GM23248 (cell line): ENCODE measurements at regions not wholly inside any gene's neighbourhood (a gene's known extent, or its start where the extent isn't known, plus 50 kb on each side); places are given as distances from the start of the nearest gene placed in this dataset.
"Not testable (repeated sequence)": the region's sequence is repeated elsewhere in the genome, so short reads cannot be mapped to it uniquely, and the experiment has no call there.

Source experiments
- DNase-seq: peaks from one replicate; pipeline ENCODE4 v3.0.0-alpha.2; 2015
- H2AFZ ChIP-seq: fragments of 200-600 bp; sonication (generic); 2 replicates; pipeline ENCODE4 v1.6.1; 2016; ENCODE audit warnings: antibody characterized with exemption
- H3F3A ChIP-seq: fragments of 200-600 bp; sonication (generic); 2 replicates; pipeline ENCODE4 v1.6.1; 2016; ENCODE audit warnings: mild to moderate bottlenecking, antibody characterized with exemption, mixed run types; ENCODE audit not compliant: insufficient read depth
- H3K27ac ChIP-seq: fragments of 200-600 bp; sonication (generic); 2 replicates; pipeline ENCODE4 v1.5.1; 2016; ENCODE audit warnings: mild to moderate bottlenecking
- H3K27me3 ChIP-seq: fragments of 200-600 bp; sonication (generic); replicated peaks from 2 replicates; pipeline ENCODE4 v1.6.1; 2016; ENCODE audit warnings: mild to moderate bottlenecking; ENCODE audit not compliant: insufficient read depth
- H3K36me3 ChIP-seq: fragments of 200-600 bp; sonication (generic); 2 replicates; pipeline ENCODE4 v1.6.1; 2016; ENCODE audit warnings: low read depth, mild to moderate bottlenecking
- H3K4me1 ChIP-seq: fragments of 200-600 bp; sonication (generic); 2 replicates; pipeline ENCODE4 v1.6.1; 2016; ENCODE audit warnings: mild to moderate bottlenecking; ENCODE audit not compliant: insufficient read depth
- H3K4me2 ChIP-seq: fragments of 200-600 bp; sonication (generic); one replicate; pipeline ENCODE4 v1.6.1; 2016; ENCODE audit warnings: mild to moderate bottlenecking; ENCODE audit not compliant: unreplicated experiment
- H3K4me3 ChIP-seq: fragments of 200-600 bp; sonication (generic); 2 replicates; pipeline ENCODE4 v1.5.1; 2016; ENCODE audit warnings: mild to moderate bottlenecking
- H3K79me2 ChIP-seq: fragments of 200-600 bp; sonication (generic); 2 replicates; pipeline ENCODE4 v1.6.1; 2016; ENCODE audit warnings: mild to moderate bottlenecking; ENCODE audit not compliant: insufficient read depth
- H3K9ac ChIP-seq: fragments of 200-600 bp; sonication (generic); 2 replicates; pipeline ENCODE4 v1.6.1; 2016; ENCODE audit warnings: mild to moderate bottlenecking
- H3K9me2 ChIP-seq: fragments of 200-600 bp; sonication (generic); 2 replicates; pipeline ENCODE4 v1.6.1; 2016; ENCODE audit warnings: mixed run types, mild to moderate bottlenecking, moderate library complexity; ENCODE audit not compliant: insufficient read depth
- H3K9me3 ChIP-seq: fragments of 200-600 bp; sonication (generic); one replicate; pipeline ENCODE4 v1.6.1; 2017; ENCODE audit warnings: low read depth
- H4K20me1 ChIP-seq: fragments of 200-600 bp; sonication (generic); 2 replicates; pipeline ENCODE4 v1.6.0; 2016; ENCODE audit not compliant: insufficient read depth
- EZH2 ChIP-seq: fragments of 200-600 bp; sonication (generic); IDR thresholded peaks from 2 replicates; pipeline ENCODE4 v1.6.1; 2018; ENCODE audit warnings: antibody characterized with exemption, mild to moderate bottlenecking; ENCODE audit not compliant: insufficient read depth, poor library complexity, severe bottlenecking
- EZH2phosphoT487 ChIP-seq: fragments of 200-600 bp; sonication (generic); IDR thresholded peaks from 2 replicates; pipeline ENCODE4 v1.6.1; 2018; ENCODE audit warnings: antibody characterized with exemption, moderate library complexity, mild to moderate bottlenecking, low read depth; ENCODE audit not compliant: insufficient read depth
- WGBS, 2 experiments: methylation state at CpG; one replicate each; pipeline ENCODE4 v1.1.6; 2015 to 2017; ENCODE audit warnings: low lambda C conversion rate in 2 of 2, low coverage in 1 of 2; ENCODE audit errors: missing lambda C conversion rate in 2 of 2; 5-methylcytosine and 5-hydroxymethylcytosine counted together
- in situ Hi-C: fragments of 300-500 bp; cut with MboI; formaldehyde crosslinking; loops from 2 replicates; pipeline ENCODE4 v1.15.0; 2020

GRCh38 chr14:44453433-44454171 is 53.5 kb downstream of the FSCB start:
- Histone ChIP-seq H2AFZ (no peak overlapping the region), H3K4me2 (no peak overlapping the region), H3K27me3 (no peaks in the 10 kb centered on the region), H3F3A (no peaks in the 10 kb centered on the region), H3K36me3 (no peaks in the 10 kb centered on the region), H3K9me2 (no peaks in the 10 kb centered on the region), H3K4me3 (no peak overlapping the region), H3K9me3 (no peaks in the 10 kb centered on the region), H4K20me1 (no peaks in the 10 kb centered on the region), H3K79me2 (no peaks in the 10 kb centered on the region), H3K27ac (no peak overlapping the region), H3K9ac (no peak overlapping the region), H3K4me1 (no peaks in the 10 kb centered on the region)
- TF ChIP-seq EZH2phosphoT487 (no peak), EZH2 (no peak)
- DNase-seq, result no peak
- in situ Hi-C loops, result no loop called here
- 41 to 47% methylated on average over 6 of the region's 6 CpGs for WGBS, 2 experiments

GRCh38 chr14:44450232-44450631 is 56.9 kb downstream of the FSCB start:
- H3K9me3 ChIP-seq, in situ Hi-C loops, H3K9ac ChIP-seq, H3K27me3 ChIP-seq, H3F3A ChIP-seq, DNase-seq, H3K4me2 ChIP-seq, H4K20me1 ChIP-seq, H3K36me3 ChIP-seq, H2AFZ ChIP-seq, H3K9me2 ChIP-seq, H3K79me2 ChIP-seq, H3K4me3 ChIP-seq, H3K4me1 ChIP-seq, H3K27ac ChIP-seq: not testable (repeated sequence)
- 19 to 26% methylated on average over 3 of the region's 3 CpGs for WGBS, 2 experiments

DNA sequence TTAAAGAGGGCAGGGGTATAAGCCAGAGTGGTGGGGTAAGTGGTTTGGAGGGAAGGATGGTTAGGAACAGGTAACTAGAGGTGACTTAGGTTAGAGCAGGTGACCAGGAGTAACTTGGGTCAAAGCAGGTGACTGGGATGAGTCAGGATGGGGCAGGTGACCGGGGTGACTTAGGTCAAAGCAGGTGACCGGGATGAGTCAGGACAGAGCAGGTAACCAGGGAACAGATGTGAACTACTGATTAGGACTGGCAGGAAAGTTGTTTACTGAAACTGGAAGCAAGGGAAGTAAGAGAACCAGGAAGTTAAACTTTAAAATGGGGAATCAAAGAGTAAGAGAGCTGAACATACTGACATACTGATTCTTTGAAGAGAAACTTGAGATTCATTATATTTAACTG is 57.4 kb downstream of the FSCB start:
- H4K20me1 ChIP-seq, result no peaks in the 10 kb centered on the region
- no peaks in the 10 kb centered on the region for H3K36me3 ChIP-seq
- H3K4me1 ChIP-seq, result no peaks in the 10 kb centered on the region
- no peaks in the 10 kb centered on the region for H3F3A ChIP-seq
- H3K27ac ChIP-seq, result no peak overlapping the region
- no peak for TF ChIP-seq EZH2phosphoT487
- no peak for TF ChIP-seq EZH2
- H3K9me3 ChIP-seq, result no peaks in the 10 kb centered on the region
- H3K79me2 ChIP-seq, result no peaks in the 10 kb centered on the region
- H3K27me3 ChIP-seq, result no peaks in the 10 kb centered on the region
- H2AFZ ChIP-seq, result no peak overlapping the region
- H3K9me2 ChIP-seq, result no peaks in the 10 kb centered on the region
- no peak overlapping the region for H3K9ac ChIP-seq
- DNase-seq, result no peak
- no peak overlapping the region for H3K4me2 ChIP-seq
- 33 to 49% methylated on average over 2 of the region's 2 CpGs for WGBS, 2 experiments
- in situ Hi-C loops, result no loop called here
- H3K4me3 ChIP-seq, result no peak overlapping the region

GRCh38 chr14:44448951-44449358 is 58.1 kb downstream of the FSCB start:
- H3K27me3 ChIP-seq, result no peaks in the 10 kb centered on the region
- 30 to 34% methylated on average over 5 of the region's 5 CpGs for WGBS, 2 experiments
- H3K4me1 ChIP-seq, result no peaks in the 10 kb centered on the region
- no peak overlapping the region for H3K27ac ChIP-seq
- in situ Hi-C loops, result no loop called here
- H3K4me3 ChIP-seq, result no peak overlapping the region
- no peaks in the 10 kb centered on the region for H4K20me1 ChIP-seq
- no peaks in the 10 kb centered on the region for H3K36me3 ChIP-seq
- no peak for TF ChIP-seq EZH2
- TF ChIP-seq EZH2phosphoT487, result no peak
- DNase-seq, result no peak
- no peak overlapping the region for H3K4me2 ChIP-seq
- H3K9me3 ChIP-seq, result no peaks in the 10 kb centered on the region
- H3F3A ChIP-seq, result no peaks in the 10 kb centered on the region
- H3K9me2 ChIP-seq, result no peaks in the 10 kb centered on the region
- H2AFZ ChIP-seq, result no peak overlapping the region
- H3K79me2 ChIP-seq, result no peaks in the 10 kb centered on the region
- H3K9ac ChIP-seq, result no peak overlapping the region

- no peak overlapping the region for H2AFZ ChIP-seq
- no peak overlapping the region for H3K4me2 ChIP-seq
- WGBS, 2 experiments, result 27 to 28% methylated on average over 2 of the region's 2 CpGs
- H3K79me2 ChIP-seq, result no peaks in the 10 kb centered on the region
- no peaks in the 10 kb centered on the region for H3K4me1 ChIP-seq
- no peak for DNase-seq
- no peaks in the 10 kb centered on the region for H3K27me3 ChIP-seq
- H3K9ac ChIP-seq, result no peak overlapping the region
- H3K36me3 ChIP-seq, result no peaks in the 10 kb centered on the region
- no peaks in the 10 kb centered on the region for H3K9me2 ChIP-seq
- TF ChIP-seq EZH2 (no peak), EZH2phosphoT487 (no peak)
- H3K4me3 ChIP-seq, result no peak overlapping the region
- in situ Hi-C loops, result no loop called here
- H3K9me3 ChIP-seq, result no peaks in the 10 kb centered on the region
- no peaks in the 10 kb centered on the region for H4K20me1 ChIP-seq
- H3F3A ChIP-seq, result no peaks in the 10 kb centered on the region
- no peak overlapping the region for H3K27ac ChIP-seq
Measured at GRCh38 chr14:44446965-44447364, 60.1 kb downstream of the FSCB start.
